ENCODE measurements at regions not wholly inside any gene's neighbourhood (a gene's known extent, or its start where the extent isn't known, plus 50 kb on each side); places are given as distances from the start of the nearest gene placed in this dataset.
A peak's percentile ranks its signal among the peaks of the same experiment; 100 is the strongest.

DNA sequence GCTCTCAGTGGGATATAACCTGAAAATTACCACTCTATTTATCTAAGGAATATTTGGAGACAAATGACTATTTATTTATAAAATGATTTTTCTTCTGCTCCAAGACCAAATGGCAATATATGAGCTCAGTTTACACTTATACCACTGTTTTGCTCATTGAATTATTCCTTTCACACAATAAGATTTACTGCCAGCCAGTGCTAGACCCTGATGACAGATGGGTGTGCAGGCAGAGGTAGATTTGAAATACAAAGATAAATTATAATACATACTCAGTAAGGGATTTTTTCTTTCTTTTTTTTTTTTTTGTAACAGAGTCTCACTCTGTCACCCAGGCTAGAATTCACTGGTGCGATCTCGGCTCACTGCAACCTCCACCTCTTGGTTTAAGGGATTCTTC lies 980.3 kb downstream of the EPHA3 start:
- Mint-ChIP-seq H3K27ac (no peak overlapping the region), H3K4me1 (no peaks in the 10 kb centered on the region), H3K4me3 (no peak overlapping the region), H3K27me3 (ENCODE audit: low read depth in 3 of 3) (no peaks in the 10 kb centered on the region), H3K36me3 (no peaks in the 10 kb centered on the region), H3K9me3 (no peaks in the 10 kb centered on the region)
- Histone ChIP-seq H3K36me3 (replicated peaks in 1 of 2; ENCODE audit: control insufficient read depth in 1 of 2, insufficient read depth in 2 of 2, low read length in 2 of 2) (no peaks in the 10 kb centered on the region), H3K27ac (ENCODE audit: low read depth in 1 of 2, low read length in 2 of 2) (no peak overlapping the region), H3K27me3 (ENCODE audit: control insufficient read depth in 2 of 2, insufficient read depth in 2 of 2, low read length in 2 of 2) (no peaks in the 10 kb centered on the region), H3K9me3 (replicated peaks in 1 of 2; ENCODE audit: control insufficient read depth in 1 of 2, insufficient read depth in 1 of 2, low read length in 2 of 2) (no peaks in the 10 kb centered on the region), H3K4me3 (replicated peaks in 1 of 3; ENCODE audit: low read depth in 2 of 3, low read length in 3 of 3) (no peak overlapping the region), H3K79me2 (ENCODE audit: insufficient read depth, low read length) (no peaks in the 10 kb centered on the region), H2AFZ (ENCODE audit: insufficient read depth, low read depth, low read length, poor library complexity, severe bottlenecking) (no peak overlapping the region), H3K4me2 (replicated peaks; ENCODE audit: extremely low read depth, low read length, poor library complexity, severe bottlenecking) (no peak overlapping the region), H3K4me1 (ENCODE audit: control insufficient read depth in 1 of 2, insufficient read depth in 2 of 2, low read length in 2 of 2) (no peaks in the 10 kb centered on the region), H4K20me1 (ENCODE audit: insufficient read depth, low read length) (no peaks in the 10 kb centered on the region), H3K9ac (ENCODE audit: insufficient read depth, low read length, poor library complexity, severe bottlenecking) (no peak overlapping the region)
- no peak for DNase-seq
- WGBS (ENCODE audit: insufficient coverage): no CpG with 5 or more reads among the region's 2 CpGs
- TF ChIP-seq, protein P1, sequence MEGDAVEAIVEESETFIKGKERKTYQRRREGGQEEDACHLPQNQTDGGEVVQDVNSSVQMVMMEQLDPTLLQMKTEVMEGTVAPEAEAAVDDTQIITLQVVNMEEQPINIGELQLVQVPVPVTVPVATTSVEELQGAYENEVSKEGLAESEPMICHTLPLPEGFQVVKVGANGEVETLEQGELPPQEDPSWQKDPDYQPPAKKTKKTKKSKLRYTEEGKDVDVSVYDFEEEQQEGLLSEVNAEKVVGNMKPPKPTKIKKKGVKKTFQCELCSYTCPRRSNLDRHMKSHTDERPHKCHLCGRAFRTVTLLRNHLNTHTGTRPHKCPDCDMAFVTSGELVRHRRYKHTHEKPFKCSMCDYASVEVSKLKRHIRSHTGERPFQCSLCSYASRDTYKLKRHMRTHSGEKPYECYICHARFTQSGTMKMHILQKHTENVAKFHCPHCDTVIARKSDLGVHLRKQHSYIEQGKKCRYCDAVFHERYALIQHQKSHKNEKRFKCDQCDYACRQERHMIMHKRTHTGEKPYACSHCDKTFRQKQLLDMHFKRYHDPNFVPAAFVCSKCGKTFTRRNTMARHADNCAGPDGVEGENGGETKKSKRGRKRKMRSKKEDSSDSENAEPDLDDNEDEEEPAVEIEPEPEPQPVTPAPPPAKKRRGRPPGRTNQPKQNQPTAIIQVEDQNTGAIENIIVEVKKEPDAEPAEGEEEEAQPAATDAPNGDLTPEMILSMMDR (IDR thresholded peaks at IDR 0.05): no peak
- intact Hi-C loops (cut with micrococcal nuclease): no loop called here

GRCh38 chr3:90091549-90091948 lies 984.1 kb downstream of the EPHA3 start:
- no peak for DNase-seq
- intact Hi-C loops (cut with micrococcal nuclease): no loop called here

More at GRCh38 chr3:90091549-90091948, 984.1 kb downstream of the EPHA3 start:
- Histone ChIP-seq H3K27ac (ENCODE audit: low read depth in 1 of 2, low read length in 2 of 2) (no peak overlapping the region), H3K9me3 (replicated peaks in 1 of 2; ENCODE audit: control insufficient read depth in 1 of 2, insufficient read depth in 1 of 2, low read length in 2 of 2) (no peaks in the 10 kb centered on the region), H4K20me1 (ENCODE audit: insufficient read depth, low read length) (no peaks in the 10 kb centered on the region), H3K4me3 (replicated peaks in 1 of 3; ENCODE audit: low read depth in 2 of 3, low read length in 3 of 3) (no peak overlapping the region), H3K4me2 (replicated peaks; ENCODE audit: extremely low read depth, low read length, poor library complexity, severe bottlenecking) (no peak overlapping the region), H2AFZ (ENCODE audit: insufficient read depth, low read depth, low read length, poor library complexity, severe bottlenecking) (no peak overlapping the region), H3K36me3 (replicated peaks in 1 of 2; ENCODE audit: control insufficient read depth in 1 of 2, insufficient read depth in 2 of 2, low read length in 2 of 2) (no peaks in the 10 kb centered on the region), H3K4me1 (ENCODE audit: control insufficient read depth in 1 of 2, insufficient read depth in 2 of 2, low read length in 2 of 2) (no peaks in the 10 kb centered on the region), H3K79me2 (ENCODE audit: insufficient read depth, low read length) (no peaks in the 10 kb centered on the region), H3K27me3 (ENCODE audit: control insufficient read depth in 2 of 2, insufficient read depth in 2 of 2, low read length in 2 of 2) (no peaks in the 10 kb centered on the region), H3K9ac (ENCODE audit: insufficient read depth, low read length, poor library complexity, severe bottlenecking) (no peak overlapping the region)
- Mint-ChIP-seq H3K36me3 (no peaks in the 10 kb centered on the region), H3K27me3 (ENCODE audit: low read depth in 3 of 3) (peaks cover 0 to 1% (median 0%) of the 10 kb centered on the region in 3 donors), H3K4me3 (no peak overlapping the region), H3K9me3 (no peaks in the 10 kb centered on the region), H3K4me1 (no peaks in the 10 kb centered on the region), H3K27ac (no peak overlapping the region)
- TF ChIP-seq, protein P1 (IDR thresholded peaks at IDR 0.05): peak; percentile 29
- WGBS (ENCODE audit: insufficient coverage): no CpG with 5 or more reads among the region's 2 CpGs
